ENCODE measurements at regions not wholly inside any gene's neighbourhood (a gene's known extent, or its start where the extent isn't known, plus 50 kb on each side); places are given as distances from the start of the nearest gene placed in this dataset.

DNA sequence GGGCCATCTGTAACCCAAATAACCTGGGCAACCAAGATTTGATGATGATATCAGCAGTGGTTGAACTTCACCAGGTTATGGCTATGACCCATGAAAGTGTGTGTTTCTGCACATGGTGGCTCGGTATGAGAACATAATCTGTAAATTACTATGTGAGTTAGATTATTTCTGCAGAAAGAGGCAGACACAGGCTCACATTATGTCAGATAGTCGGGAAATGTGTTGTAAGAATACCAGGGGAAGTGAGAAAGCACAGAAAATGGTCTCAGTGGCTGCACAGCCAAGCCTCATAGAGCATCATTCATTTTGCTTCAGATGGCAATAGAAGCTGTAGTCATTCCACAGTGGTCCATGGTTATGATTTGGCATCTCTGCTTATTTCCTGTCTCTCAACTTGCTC is 63.0 kb upstream of the RBPJ start:
- intact Hi-C loops (cut with micrococcal nuclease): loop anchor here in 1 of 2 donors (5.0 kb wide), 1 partner anchor 41 kb away; no protein-coding TSS in a partner anchor
- Histone ChIP-seq H3K9ac (ENCODE audit: insufficient read depth, low read length, poor library complexity, severe bottlenecking) (no peak overlapping the region), H3K4me1 (ENCODE audit: control insufficient read depth in 1 of 2, insufficient read depth in 2 of 2, low read length in 2 of 2) (peaks cover 42 to 48% of the 10 kb centered on the region in 2 donors), H4K20me1 (ENCODE audit: insufficient read depth, low read length) (no peaks in the 10 kb centered on the region), H3K4me2 (replicated peaks; ENCODE audit: extremely low read depth, low read length, poor library complexity, severe bottlenecking) (peak overlapping the region; percentile 43), H3K9me3 (replicated peaks in 1 of 2; ENCODE audit: control insufficient read depth in 1 of 2, insufficient read depth in 1 of 2, low read length in 2 of 2) (no peaks in the 10 kb centered on the region), H3K36me3 (replicated peaks in 1 of 2; ENCODE audit: control insufficient read depth in 1 of 2, insufficient read depth in 2 of 2, low read length in 2 of 2) (no peaks in the 10 kb centered on the region), H3K27ac (ENCODE audit: low read depth in 1 of 2, low read length in 2 of 2) (peak overlapping the region in 1 of 2 donors; percentile 64), H3K27me3 (ENCODE audit: control insufficient read depth in 2 of 2, insufficient read depth in 2 of 2, low read length in 2 of 2) (no peaks in the 10 kb centered on the region), H3K4me3 (replicated peaks in 1 of 3; ENCODE audit: low read depth in 2 of 3, low read length in 3 of 3) (peak overlapping the region in 1 of 3 experiments; percentile 32), H3K79me2 (ENCODE audit: insufficient read depth, low read length) (no peaks in the 10 kb centered on the region), H2AFZ (ENCODE audit: insufficient read depth, low read depth, low read length, poor library complexity, severe bottlenecking) (no peak overlapping the region)
- peak; percentile 50 to 71 (median 61) for DNase-seq
- Mint-ChIP-seq H3K9me3 (peaks cover 0 to 5% (median 0%) of the 10 kb centered on the region in 7 donors), H3K4me1 (peaks cover 49% of the 10 kb centered on the region), H3K36me3 (peaks cover 0 to 1% of the 10 kb centered on the region in 2 donors), H3K4me3 (peak overlapping the region in 1 of 2 donors; percentile 5), H3K27me3 (ENCODE audit: low read depth in 3 of 3) (no peaks in the 10 kb centered on the region), H3K27ac (peak overlapping the region; percentile 63 to 86 (median 78))
- TF ChIP-seq, protein P1, sequence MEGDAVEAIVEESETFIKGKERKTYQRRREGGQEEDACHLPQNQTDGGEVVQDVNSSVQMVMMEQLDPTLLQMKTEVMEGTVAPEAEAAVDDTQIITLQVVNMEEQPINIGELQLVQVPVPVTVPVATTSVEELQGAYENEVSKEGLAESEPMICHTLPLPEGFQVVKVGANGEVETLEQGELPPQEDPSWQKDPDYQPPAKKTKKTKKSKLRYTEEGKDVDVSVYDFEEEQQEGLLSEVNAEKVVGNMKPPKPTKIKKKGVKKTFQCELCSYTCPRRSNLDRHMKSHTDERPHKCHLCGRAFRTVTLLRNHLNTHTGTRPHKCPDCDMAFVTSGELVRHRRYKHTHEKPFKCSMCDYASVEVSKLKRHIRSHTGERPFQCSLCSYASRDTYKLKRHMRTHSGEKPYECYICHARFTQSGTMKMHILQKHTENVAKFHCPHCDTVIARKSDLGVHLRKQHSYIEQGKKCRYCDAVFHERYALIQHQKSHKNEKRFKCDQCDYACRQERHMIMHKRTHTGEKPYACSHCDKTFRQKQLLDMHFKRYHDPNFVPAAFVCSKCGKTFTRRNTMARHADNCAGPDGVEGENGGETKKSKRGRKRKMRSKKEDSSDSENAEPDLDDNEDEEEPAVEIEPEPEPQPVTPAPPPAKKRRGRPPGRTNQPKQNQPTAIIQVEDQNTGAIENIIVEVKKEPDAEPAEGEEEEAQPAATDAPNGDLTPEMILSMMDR (IDR thresholded peaks at IDR 0.05): no peak
- 11% methylated on average over 2 of the region's 2 CpGs for WGBS (ENCODE audit: insufficient coverage)

DNA sequence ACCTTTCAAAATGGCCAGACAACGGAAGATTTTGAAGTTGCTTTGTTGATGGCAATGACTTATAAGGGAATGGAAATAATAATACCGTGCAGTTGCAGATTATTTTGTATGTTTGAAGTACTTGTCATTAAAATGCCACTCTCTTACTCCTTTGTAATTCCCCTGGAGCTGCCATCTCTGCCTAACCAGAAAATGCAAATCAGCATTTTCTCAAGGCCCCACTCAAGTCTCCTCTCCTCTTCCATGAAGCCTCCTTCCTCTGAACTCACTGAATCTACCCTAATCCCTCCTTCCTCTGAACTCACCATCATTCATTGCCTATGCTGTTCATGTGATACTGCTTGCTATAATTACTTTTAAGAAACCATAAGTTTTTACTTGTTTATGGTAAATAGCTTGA is 60.2 kb upstream of the RBPJ start:
- intact Hi-C loops (cut with micrococcal nuclease): loop anchor here in 1 of 2 donors (10.0 kb wide), 1 partner anchor 46 kb away; no protein-coding TSS in a partner anchor
- peaks cover 0 to 1% of the 10 kb centered on the region in 2 donors for H3K36me3 Mint-ChIP-seq
- Histone ChIP-seq H2AFZ (ENCODE audit: insufficient read depth, low read depth, low read length, poor library complexity, severe bottlenecking) (no peak overlapping the region), H4K20me1 (ENCODE audit: insufficient read depth, low read length) (no peaks in the 10 kb centered on the region), H3K27me3 (ENCODE audit: control insufficient read depth in 2 of 2, insufficient read depth in 2 of 2, low read length in 2 of 2) (no peaks in the 10 kb centered on the region), H3K4me3 (replicated peaks in 1 of 3; ENCODE audit: low read depth in 2 of 3, low read length in 3 of 3) (no peak overlapping the region), H3K27ac (ENCODE audit: low read depth in 1 of 2, low read length in 2 of 2) (no peak overlapping the region), H3K79me2 (ENCODE audit: insufficient read depth, low read length) (no peaks in the 10 kb centered on the region), H3K36me3 (replicated peaks in 1 of 2; ENCODE audit: control insufficient read depth in 1 of 2, insufficient read depth in 2 of 2, low read length in 2 of 2) (no peaks in the 10 kb centered on the region), H3K9ac (ENCODE audit: insufficient read depth, low read length, poor library complexity, severe bottlenecking) (no peak overlapping the region), H3K9me3 (replicated peaks in 1 of 2; ENCODE audit: control insufficient read depth in 1 of 2, insufficient read depth in 1 of 2, low read length in 2 of 2) (no peaks in the 10 kb centered on the region), H3K4me2 (replicated peaks; ENCODE audit: extremely low read depth, low read length, poor library complexity, severe bottlenecking) (no peak overlapping the region), H3K4me1 (ENCODE audit: control insufficient read depth in 1 of 2, insufficient read depth in 2 of 2, low read length in 2 of 2) (peaks cover 48 to 55% of the 10 kb centered on the region in 2 donors)
- TF ChIP-seq, protein P1 (IDR thresholded peaks at IDR 0.05): no peak
- H3K27ac Mint-ChIP-seq: peak overlapping the region in 5 of 7 donors; percentile 46 to 82 (median 73)
- H3K9me3 Mint-ChIP-seq: peaks cover 0 to 3% (median 0%) of the 10 kb centered on the region in 7 donors
- H3K27me3 Mint-ChIP-seq (ENCODE audit: low read depth in 3 of 3): peaks cover 0 to 4% (median 0%) of the 10 kb centered on the region in 3 donors
- DNase-seq: no peak
- 100% methylated on average over 1 of the region's 2 CpGs for WGBS (ENCODE audit: insufficient coverage)
- H3K4me1 Mint-ChIP-seq: peaks cover 62% of the 10 kb centered on the region
- no peak overlapping the region for H3K4me3 Mint-ChIP-seq

Measured in CD14-positive monocyte (primary cell).